Testis (tissue), 2 donors: ENCODE measurements at regions not wholly inside any gene's neighbourhood (a gene's known extent, or its start where the extent isn't known, plus 50 kb on each side); places are given as distances from the start of the nearest gene placed in this dataset.
A peak's percentile ranks its signal among the peaks of the same experiment; 100 is the strongest.

Experiments
- DNase-seq: peaks from one replicate; pipeline ENCODE4 v3.0.0-alpha.2; 2019
- H3K27ac ChIP-seq, 2 donors: fragments of 200-600 bp; sonication (generic); one replicate each; pipeline ENCODE4 v1.5.1; 2019
- H3K27me3 ChIP-seq: fragments of 200-600 bp; sonication (generic); one replicate; pipeline ENCODE4 v1.5.1; 2019
- H3K36me3 ChIP-seq: fragments of 200-600 bp; sonication (generic); one replicate; pipeline ENCODE4 v1.5.1; 2017; ENCODE audit warnings: low read depth; ENCODE audit errors: missing control alignments
- H3K4me1 ChIP-seq: fragments of 200-600 bp; sonication (generic); one replicate; pipeline ENCODE4 v1.5.1; 2019
- H3K4me3 ChIP-seq, 2 donors: fragments of 200-600 bp; sonication (generic); one replicate each; pipeline ENCODE4 v1.5.1; 2017 to 2019
- H3K9me3 ChIP-seq: fragments of 200-600 bp; sonication (generic); one replicate; pipeline ENCODE4 v1.5.1; 2017
- CTCF ChIP-seq, 3 experiments: fragments of 450-650 bp in 2 of 3; fragments of 200-600 bp in 1 of 3; sonication (generic) in 1 of 3; IDR thresholded peaks; one replicate each; pipeline ENCODE4 v1.5.1; 2016 to 2019; ENCODE audit warnings: antibody characterized with exemption in 3 of 3, mild to moderate bottlenecking in 2 of 3, moderate library complexity in 1 of 3
- POLR2A ChIP-seq: fragments of 450-650 bp; IDR thresholded peaks from one replicate; pipeline ENCODE4 v1.6.1; 2017; ENCODE audit warnings: antibody characterized with exemption, mild to moderate bottlenecking, moderate library complexity
- WGBS, 2 donors: methylation state at CpG; one replicate each; pipeline ENCODE4 v1.1.5; 2018; 5-methylcytosine and 5-hydroxymethylcytosine counted together
- intact Hi-C: fragments of 100-400 bp; cut with DNase I; formaldehyde crosslinking; loops from one replicate; pipeline ENCODE4 v1.15.1; 2023; ENCODE audit warnings: low total_unique reads

GRCh38 chr6:118367314-118367713 is 180.8 kb upstream of the PLN start:
- no peaks in the 10 kb centered on the region for H3K27me3 ChIP-seq
- TF ChIP-seq CTCF (IDR thresholded peaks at IDR 0.05) (no peak), POLR2A (no peak)
- intact Hi-C loops, result no loop called here

GRCh38 chr6:118370722-118371121 is 177.4 kb upstream of the PLN start:
- intact Hi-C loops, result no loop called here

More at GRCh38 chr6:118367314-118367713, 180.8 kb upstream of the PLN start:
- Histone ChIP-seq H3K4me1 (peaks cover 3% of the 10 kb centered on the region), H3K4me3 (no peak overlapping the region), H3K9me3 (no peaks in the 10 kb centered on the region), H3K27ac (no peak overlapping the region), H3K36me3 (no peaks in the 10 kb centered on the region)
- no peak for DNase-seq

GRCh38 chr6:118371955-118372354 is 176.1 kb upstream of the PLN start:
- WGBS, 2 donors, result 88% methylated on average over 1 of the region's 1 CpG
- intact Hi-C loops, result no loop called here

More at GRCh38 chr6:118370722-118371121, 177.4 kb upstream of the PLN start:
- Histone ChIP-seq H3K9me3 (no peaks in the 10 kb centered on the region), H3K36me3 (no peaks in the 10 kb centered on the region), H3K4me3 (no peak overlapping the region), H3K27ac (no peak overlapping the region), H3K4me1 (peaks cover 10% of the 10 kb centered on the region), H3K27me3 (no peaks in the 10 kb centered on the region)
- 95 to 96% methylated on average over 3 of the region's 3 CpGs for WGBS, 2 donors
- no peak for DNase-seq
- TF ChIP-seq POLR2A (no peak), CTCF (IDR thresholded peaks at IDR 0.05) (no peak)

GRCh38 chr6:118372413-118372812 is 175.7 kb upstream of the PLN start:
- no peaks in the 10 kb centered on the region for H3K27me3 ChIP-seq

More at GRCh38 chr6:118371955-118372354, 176.1 kb upstream of the PLN start:
- Histone ChIP-seq H3K4me1 (peaks cover 10% of the 10 kb centered on the region), H3K27ac (no peak overlapping the region), H3K27me3 (no peaks in the 10 kb centered on the region), H3K36me3 (no peaks in the 10 kb centered on the region), H3K4me3 (no peak overlapping the region), H3K9me3 (no peaks in the 10 kb centered on the region)
- TF ChIP-seq POLR2A (no peak), CTCF (IDR thresholded peaks at IDR 0.05) (no peak)
- DNase-seq, result no peak

More at GRCh38 chr6:118372413-118372812, 175.7 kb upstream of the PLN start:
- H3K4me3 ChIP-seq, result no peak overlapping the region
- H3K36me3 ChIP-seq, result no peaks in the 10 kb centered on the region
- peak; percentile 39 for DNase-seq
- peaks cover 10% of the 10 kb centered on the region for H3K4me1 ChIP-seq
- TF ChIP-seq POLR2A (no peak), CTCF (IDR thresholded peaks at IDR 0.05) (no peak)
- no peak overlapping the region for H3K27ac ChIP-seq
- intact Hi-C loops, result no loop called here
- no peaks in the 10 kb centered on the region for H3K9me3 ChIP-seq
